ENCODE measurements at regions not wholly inside any gene's neighbourhood (a gene's known extent, or its start where the extent isn't known, plus 50 kb on each side); places are given as distances from the start of the nearest gene placed in this dataset.

DNA sequence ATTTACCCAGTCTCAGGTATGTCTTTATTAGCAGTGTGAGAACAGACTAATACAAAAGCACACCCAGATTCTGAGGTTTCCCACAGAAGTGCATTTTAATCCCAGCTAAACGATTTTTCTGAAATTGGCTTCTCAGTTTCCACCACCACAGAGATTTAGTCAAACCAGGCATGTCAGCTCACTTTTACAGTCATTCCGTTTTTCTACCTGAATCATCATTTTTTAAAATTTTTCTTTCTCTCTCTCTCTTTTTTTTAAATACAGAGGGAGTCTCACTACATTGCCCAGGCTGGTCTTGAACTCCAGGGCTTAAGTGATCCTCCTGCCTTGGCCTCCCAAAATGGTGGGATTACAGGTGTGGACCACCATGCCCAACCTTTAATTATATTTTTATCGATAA, 389.1 kb downstream of the HAPSTR1 start:
- intact Hi-C loops (cut with micrococcal nuclease): no loop called here
- no peak overlapping the region for H3K27ac ChIP-seq (ENCODE audit: low read length)
- DNase-seq (no peak), ATAC-seq (no peak)
- Mint-ChIP-seq H3K4me3 (no peak overlapping the region), H3K27me3 (ENCODE audit: low read depth in 2 of 2) (no peaks in the 10 kb centered on the region), H3K36me3 (no peaks in the 10 kb centered on the region), H3K4me1 (no peaks in the 10 kb centered on the region), H3K9me3 (no peaks in the 10 kb centered on the region), H3K27ac (no peak overlapping the region)
- no peak for TF ChIP-seq CTCF (IDR thresholded peaks at IDR 0.05)
- H3K36me3 ChIP-seq (ENCODE audit: control insufficient read depth, insufficient read depth, low read length): no peaks in the 10 kb centered on the region
- WGBS (ENCODE audit: insufficient coverage): 70% methylated on average over 2 of the region's 3 CpGs
- no peaks in the 10 kb centered on the region for H3K27me3 ChIP-seq (ENCODE audit: control insufficient read depth, insufficient read depth, low read length)
- no peak overlapping the region for H3K4me3 ChIP-seq (ENCODE audit: low read length)
- no peaks in the 10 kb centered on the region for H3K9me3 ChIP-seq (ENCODE audit: control insufficient read depth, insufficient read depth, low read length)
- H3K4me1 ChIP-seq (ENCODE audit: control insufficient read depth, insufficient read depth, low read length): no peaks in the 10 kb centered on the region

- TF ChIP-seq CTCF (IDR thresholded peaks at IDR 0.05): no peak
- DNase-seq (no peak), ATAC-seq (no peak)
- H3K27me3 ChIP-seq (ENCODE audit: control insufficient read depth, insufficient read depth, low read length): no peaks in the 10 kb centered on the region
- H3K36me3 ChIP-seq (ENCODE audit: control insufficient read depth, insufficient read depth, low read length): no peaks in the 10 kb centered on the region
- H3K4me3 ChIP-seq (ENCODE audit: low read length): no peak overlapping the region
- H3K4me3 Mint-ChIP-seq: no peak overlapping the region
- no peaks in the 10 kb centered on the region for H3K4me1 Mint-ChIP-seq
- H3K9me3 Mint-ChIP-seq: no peaks in the 10 kb centered on the region
- whole genome bisulfite sequencing (ENCODE audit: insufficient coverage): 72% methylated on average over 18 of the region's 18 CpGs
- H3K27ac Mint-ChIP-seq: no peak overlapping the region
- intact Hi-C loops (cut with micrococcal nuclease): no loop called here
- H3K36me3 Mint-ChIP-seq: no peaks in the 10 kb centered on the region
- no peak overlapping the region for H3K27ac ChIP-seq (ENCODE audit: low read length)
- H3K27me3 Mint-ChIP-seq (ENCODE audit: low read depth in 2 of 2): no peaks in the 10 kb centered on the region
- no peaks in the 10 kb centered on the region for H3K4me1 ChIP-seq (ENCODE audit: control insufficient read depth, insufficient read depth, low read length)
- H3K9me3 ChIP-seq (ENCODE audit: control insufficient read depth, insufficient read depth, low read length): no peaks in the 10 kb centered on the region
Observed at GRCh38 chr16:9481747-9482730, 390.6 kb downstream of the HAPSTR1 start.

DNA sequence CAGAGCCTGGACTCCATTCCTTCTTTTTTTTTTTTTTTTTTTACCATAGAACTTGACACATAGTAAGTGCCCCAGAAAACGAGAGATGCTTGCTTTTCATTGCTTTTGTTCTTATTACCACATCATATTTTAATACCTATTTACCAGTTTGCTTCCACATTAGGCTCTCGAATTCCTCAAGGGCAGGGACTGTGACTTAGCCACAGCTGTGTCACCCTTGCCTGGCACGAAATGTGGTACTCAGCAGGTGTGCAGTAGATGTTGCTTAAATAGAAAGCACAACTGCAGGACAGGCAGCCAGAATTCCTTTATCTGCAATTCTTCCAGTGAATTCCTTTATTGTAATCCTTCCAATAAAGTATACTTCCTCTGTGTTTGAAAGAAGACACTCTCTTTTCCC, 393.0 kb downstream of the HAPSTR1 start:
- no peak for ATAC-seq
- Mint-ChIP-seq H3K4me3 (no peak overlapping the region), H3K4me1 (no peaks in the 10 kb centered on the region), H3K9me3 (peaks cover 0 to 2% of the 10 kb centered on the region in 2 donors), H3K27me3 (ENCODE audit: low read depth in 2 of 2) (no peaks in the 10 kb centered on the region), H3K27ac (no peak overlapping the region), H3K36me3 (no peaks in the 10 kb centered on the region)
- Histone ChIP-seq H3K27ac (ENCODE audit: low read length) (no peak overlapping the region), H3K27me3 (ENCODE audit: control insufficient read depth, insufficient read depth, low read length) (no peaks in the 10 kb centered on the region), H3K36me3 (ENCODE audit: control insufficient read depth, insufficient read depth, low read length) (no peaks in the 10 kb centered on the region), H3K9me3 (ENCODE audit: control insufficient read depth, insufficient read depth, low read length) (no peaks in the 10 kb centered on the region), H3K4me1 (ENCODE audit: control insufficient read depth, insufficient read depth, low read length) (no peaks in the 10 kb centered on the region), H3K4me3 (ENCODE audit: low read length) (no peak overlapping the region)
- 50% methylated on average over 3 of the region's 3 CpGs for WGBS (ENCODE audit: insufficient coverage)
- DNase-seq: no peak
- no peak for TF ChIP-seq CTCF (IDR thresholded peaks at IDR 0.05)
- intact Hi-C loops (cut with micrococcal nuclease): no loop called here
